ENCODE measurements at regions not wholly inside any gene's neighbourhood (a gene's known extent, or its start where the extent isn't known, plus 50 kb on each side); places are given as distances from the start of the nearest gene placed in this dataset.

DNA sequence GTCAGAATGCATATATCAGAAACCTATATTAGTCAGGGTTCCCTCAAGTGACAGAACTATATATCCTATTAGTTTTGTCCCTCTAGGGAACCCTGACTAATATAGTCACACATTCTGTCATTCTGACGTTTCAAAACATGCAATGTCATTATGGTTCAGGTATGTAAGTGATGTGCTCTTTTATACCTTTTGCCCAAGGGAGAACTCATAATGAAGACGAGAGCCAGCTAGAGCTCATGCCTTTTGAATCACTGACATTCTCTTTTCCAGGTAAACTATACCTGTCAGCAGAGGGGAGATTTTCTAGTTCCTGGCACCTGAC lies 576.7 kb downstream of the LRRC70 start:
- Histone ChIP-seq H3K27me3 (ENCODE audit: control insufficient read depth in 5 of 5, insufficient read depth in 4 of 5, low read length in 5 of 5) (no peaks in the 10 kb centered on the region), H3K9me3 (ENCODE audit: control insufficient read depth in 5 of 5, low read length in 5 of 5) (no peaks in the 10 kb centered on the region), H3K9ac (ENCODE audit: low read length in 5 of 5) (no peak overlapping the region), H3K4me3 (ENCODE audit: low read depth in 1 of 5, low read length in 5 of 5) (no peak overlapping the region), H3K4me1 (ENCODE audit: control insufficient read depth in 5 of 5, insufficient read depth in 5 of 5, low read length in 5 of 5) (no peaks in the 10 kb centered on the region), H3K36me3 (ENCODE audit: control insufficient read depth in 5 of 5, insufficient read depth in 5 of 5, low read length in 5 of 5) (no peaks in the 10 kb centered on the region), H3K27ac (ENCODE audit: low read depth, low read length) (no peak overlapping the region)

DNA sequence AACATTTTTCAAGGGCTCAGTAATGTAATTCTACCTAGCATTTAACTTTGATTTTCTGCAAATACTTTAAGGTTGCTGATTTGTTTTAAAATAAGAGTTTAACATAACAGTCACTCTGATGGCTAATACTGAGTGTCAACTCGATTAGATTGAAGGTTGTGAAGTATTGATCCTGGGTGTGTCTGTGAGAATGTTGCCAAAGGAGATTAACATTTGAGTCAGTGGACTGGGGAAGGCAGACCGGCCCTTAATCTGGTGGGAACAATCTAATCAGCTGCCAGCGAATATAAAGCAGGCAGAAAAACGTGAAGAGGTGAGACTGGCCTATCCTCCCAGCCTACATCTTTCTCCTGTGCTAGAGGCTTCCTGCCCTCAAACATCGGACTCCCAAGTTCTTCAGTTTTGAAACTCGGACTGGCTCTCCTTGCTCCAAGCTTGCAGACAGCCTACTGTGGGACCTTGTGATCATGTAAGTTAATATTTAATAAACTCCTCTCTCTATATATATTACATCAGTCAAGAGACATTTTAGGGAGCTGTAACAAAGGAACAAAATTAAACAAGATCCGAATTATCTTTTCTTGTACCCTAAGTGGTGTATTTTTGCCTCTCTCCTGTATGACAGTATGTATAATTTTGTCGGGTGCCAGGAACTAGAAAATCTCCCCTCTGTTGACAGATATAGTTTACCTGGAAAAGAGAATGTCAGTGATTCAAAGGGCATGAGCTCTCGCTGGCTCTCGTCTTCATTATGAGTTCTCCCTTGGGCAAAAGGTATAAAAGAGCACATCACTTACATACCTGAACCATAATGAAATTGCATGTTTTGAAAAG lies 576.1 kb downstream of the LRRC70 start:
- Histone ChIP-seq H3K4me3 (ENCODE audit: low read depth in 1 of 5, low read length in 5 of 5) (no peak overlapping the region), H3K36me3 (ENCODE audit: control insufficient read depth in 5 of 5, insufficient read depth in 5 of 5, low read length in 5 of 5) (no peaks in the 10 kb centered on the region), H3K9me3 (ENCODE audit: control insufficient read depth in 5 of 5, low read length in 5 of 5) (no peaks in the 10 kb centered on the region), H3K4me1 (ENCODE audit: control insufficient read depth in 5 of 5, insufficient read depth in 5 of 5, low read length in 5 of 5) (no peaks in the 10 kb centered on the region), H3K9ac (ENCODE audit: low read length in 5 of 5) (no peak overlapping the region), H3K27ac (ENCODE audit: low read depth, low read length) (no peak overlapping the region), H3K27me3 (ENCODE audit: control insufficient read depth in 5 of 5, insufficient read depth in 4 of 5, low read length in 5 of 5) (no peaks in the 10 kb centered on the region)

DNA sequence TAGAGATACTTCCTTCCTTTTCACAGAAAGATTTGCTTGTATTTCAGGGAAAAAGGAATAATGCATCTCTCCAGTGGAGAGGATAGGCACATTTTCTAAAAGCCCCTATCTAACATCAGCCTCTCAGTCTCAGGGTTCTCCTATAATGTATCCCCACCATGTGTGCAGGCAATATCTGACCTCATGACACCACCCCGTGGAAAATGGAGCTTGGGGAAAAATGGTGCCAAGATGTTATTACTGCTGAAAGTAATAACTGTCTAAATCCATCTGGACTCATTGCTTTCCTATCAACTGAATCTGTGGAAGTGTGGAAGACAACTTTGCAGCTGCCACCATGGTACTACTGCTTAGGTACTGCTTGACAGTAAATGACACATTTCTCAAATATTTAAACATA lies 574.3 kb downstream of the LRRC70 start:
- Histone ChIP-seq H3K9ac (ENCODE audit: low read length in 5 of 5) (no peak overlapping the region), H3K27ac (ENCODE audit: low read depth, low read length) (no peak overlapping the region), H3K4me1 (ENCODE audit: control insufficient read depth in 5 of 5, insufficient read depth in 5 of 5, low read length in 5 of 5) (no peaks in the 10 kb centered on the region), H3K9me3 (ENCODE audit: control insufficient read depth in 5 of 5, low read length in 5 of 5) (no peaks in the 10 kb centered on the region), H3K4me3 (ENCODE audit: low read depth in 1 of 5, low read length in 5 of 5) (no peak overlapping the region), H3K27me3 (ENCODE audit: control insufficient read depth in 5 of 5, insufficient read depth in 4 of 5, low read length in 5 of 5) (no peaks in the 10 kb centered on the region), H3K36me3 (ENCODE audit: control insufficient read depth in 5 of 5, insufficient read depth in 5 of 5, low read length in 5 of 5) (no peaks in the 10 kb centered on the region)

DNA sequence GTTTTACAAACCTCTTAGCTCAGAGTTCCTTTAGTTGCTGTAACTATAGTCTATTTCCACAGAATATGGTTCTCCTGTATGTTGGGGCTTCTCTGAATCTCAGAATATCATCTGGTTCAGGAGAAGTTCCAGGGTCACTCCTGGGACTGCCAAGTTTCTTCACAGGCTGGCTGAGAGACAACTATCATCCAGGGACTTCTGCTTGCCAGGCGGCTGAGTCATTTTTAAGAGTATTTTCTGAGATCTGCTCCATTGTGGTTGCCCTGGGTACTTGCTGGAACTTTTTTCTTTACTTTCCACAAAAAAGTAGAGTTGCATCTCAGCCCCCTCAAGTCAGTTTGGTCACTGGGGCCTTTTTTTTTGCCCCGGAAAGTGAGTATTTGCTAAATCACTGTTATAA lies 566.5 kb downstream of the LRRC70 start:
- H3K9me3 ChIP-seq (ENCODE audit: control insufficient read depth in 5 of 5, low read length in 5 of 5), result no peaks in the 10 kb centered on the region
- H3K36me3 ChIP-seq (ENCODE audit: control insufficient read depth in 5 of 5, insufficient read depth in 5 of 5, low read length in 5 of 5), result no peaks in the 10 kb centered on the region
- no peak overlapping the region for H3K27ac ChIP-seq (ENCODE audit: low read depth, low read length)
- no peak overlapping the region for H3K9ac ChIP-seq (ENCODE audit: low read length in 5 of 5)
- no peak overlapping the region for H3K4me3 ChIP-seq (ENCODE audit: low read depth in 1 of 5, low read length in 5 of 5)
- H3K27me3 ChIP-seq (ENCODE audit: control insufficient read depth in 5 of 5, insufficient read depth in 4 of 5, low read length in 5 of 5), result no peaks in the 10 kb centered on the region
- H3K4me1 ChIP-seq (ENCODE audit: control insufficient read depth in 5 of 5, insufficient read depth in 5 of 5, low read length in 5 of 5), result peaks cover 0 to 11% (median 3%) of the 10 kb centered on the region in 5 donors

DNA sequence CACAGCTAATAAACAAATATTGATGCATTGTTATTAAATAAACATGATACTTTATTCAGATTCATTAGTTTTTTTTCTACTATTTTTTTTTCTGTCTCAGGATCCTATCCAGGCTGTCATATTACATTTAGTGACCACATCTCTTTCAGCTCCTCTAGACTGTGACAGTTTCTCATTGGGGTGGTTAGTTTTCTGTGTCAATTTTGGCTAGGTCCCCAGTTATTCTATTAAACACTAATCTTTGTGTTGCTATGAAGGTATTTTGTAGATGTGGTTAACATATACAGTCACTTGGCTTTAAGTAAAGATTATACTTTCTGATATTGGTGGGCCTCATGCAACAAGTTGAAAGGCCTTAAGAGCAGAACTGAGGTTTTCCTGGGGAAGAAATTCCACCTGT lies 563.0 kb downstream of the LRRC70 start:
- H3K9me3 ChIP-seq (ENCODE audit: control insufficient read depth in 5 of 5, low read length in 5 of 5), result no peaks in the 10 kb centered on the region
- H3K4me3 ChIP-seq (ENCODE audit: low read depth in 1 of 5, low read length in 5 of 5), result no peak overlapping the region
- no peak overlapping the region for H3K27ac ChIP-seq (ENCODE audit: low read depth, low read length)
- no peaks in the 10 kb centered on the region for H3K27me3 ChIP-seq (ENCODE audit: control insufficient read depth in 5 of 5, insufficient read depth in 4 of 5, low read length in 5 of 5)
- no peak overlapping the region for H3K9ac ChIP-seq (ENCODE audit: low read length in 5 of 5)
- peaks cover 0 to 11% (median 3%) of the 10 kb centered on the region in 5 donors for H3K4me1 ChIP-seq (ENCODE audit: control insufficient read depth in 5 of 5, insufficient read depth in 5 of 5, low read length in 5 of 5)
- H3K36me3 ChIP-seq (ENCODE audit: control insufficient read depth in 5 of 5, insufficient read depth in 5 of 5, low read length in 5 of 5), result no peaks in the 10 kb centered on the region

DNA sequence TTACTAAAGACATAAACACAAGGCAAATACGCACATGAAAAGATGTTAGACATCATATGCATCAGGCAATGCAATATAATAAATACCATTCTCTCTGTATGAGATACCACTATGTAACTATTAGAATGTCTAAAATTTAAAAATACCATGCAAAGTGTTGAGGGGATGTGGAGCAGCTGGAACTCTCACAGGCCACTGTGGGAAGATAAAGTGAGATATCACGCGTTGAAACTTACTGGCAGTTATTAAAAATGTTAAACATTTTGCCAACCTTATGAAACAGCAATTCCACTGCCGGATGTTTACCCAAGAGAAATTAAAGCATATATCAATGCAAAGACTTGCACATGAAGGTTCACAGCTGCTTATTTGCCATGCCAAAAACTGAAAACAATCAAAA lies 556.7 kb downstream of the LRRC70 start:
- Histone ChIP-seq H3K36me3 (ENCODE audit: control insufficient read depth in 5 of 5, insufficient read depth in 5 of 5, low read length in 5 of 5) (no peaks in the 10 kb centered on the region), H3K9me3 (ENCODE audit: control insufficient read depth in 5 of 5, low read length in 5 of 5) (no peaks in the 10 kb centered on the region), H3K27me3 (ENCODE audit: control insufficient read depth in 5 of 5, insufficient read depth in 4 of 5, low read length in 5 of 5) (no peaks in the 10 kb centered on the region), H3K4me1 (ENCODE audit: control insufficient read depth in 5 of 5, insufficient read depth in 5 of 5, low read length in 5 of 5) (no peaks in the 10 kb centered on the region), H3K27ac (ENCODE audit: low read depth, low read length) (no peak overlapping the region), H3K9ac (ENCODE audit: low read length in 5 of 5) (no peak overlapping the region), H3K4me3 (ENCODE audit: low read depth in 1 of 5, low read length in 5 of 5) (no peak overlapping the region)

DNA sequence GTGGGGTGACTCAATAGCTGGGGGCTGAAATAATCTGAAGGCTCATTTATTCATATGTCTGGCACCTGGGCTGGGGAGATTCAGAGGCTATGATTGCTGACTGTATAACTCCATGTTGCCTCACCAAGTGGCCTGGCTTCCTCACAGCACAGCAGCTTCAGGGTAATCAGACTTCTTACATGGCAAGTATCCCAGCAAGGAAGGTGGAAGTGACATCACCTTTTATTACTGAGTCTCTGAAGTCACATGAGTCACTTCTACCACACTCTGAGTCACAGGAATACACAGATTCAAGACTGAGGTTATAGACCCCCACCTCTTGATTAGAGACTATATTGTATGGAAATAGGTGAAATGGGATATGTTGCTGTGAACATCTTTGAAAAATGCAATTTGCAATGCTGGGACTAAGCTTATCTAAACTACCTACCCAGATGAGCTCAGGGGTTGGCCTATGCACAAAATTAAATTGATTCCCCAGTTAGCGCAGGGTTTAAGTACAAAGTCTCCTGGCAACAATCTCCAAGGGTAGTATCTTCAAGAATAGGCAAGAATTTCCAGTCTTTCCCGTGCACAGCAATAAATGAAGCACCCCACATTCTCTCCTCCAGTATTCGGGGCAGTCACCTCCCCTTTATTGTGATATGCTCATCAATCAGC lies 553.1 kb downstream of the LRRC70 start:
- no peaks in the 10 kb centered on the region for H3K36me3 ChIP-seq (ENCODE audit: control insufficient read depth in 5 of 5, insufficient read depth in 5 of 5, low read length in 5 of 5)
- H3K9ac ChIP-seq (ENCODE audit: low read length in 5 of 5), result no peak overlapping the region
- peaks cover 0 to 10% (median 0%) of the 10 kb centered on the region in 5 donors for H3K4me1 ChIP-seq (ENCODE audit: control insufficient read depth in 5 of 5, insufficient read depth in 5 of 5, low read length in 5 of 5)

DNA sequence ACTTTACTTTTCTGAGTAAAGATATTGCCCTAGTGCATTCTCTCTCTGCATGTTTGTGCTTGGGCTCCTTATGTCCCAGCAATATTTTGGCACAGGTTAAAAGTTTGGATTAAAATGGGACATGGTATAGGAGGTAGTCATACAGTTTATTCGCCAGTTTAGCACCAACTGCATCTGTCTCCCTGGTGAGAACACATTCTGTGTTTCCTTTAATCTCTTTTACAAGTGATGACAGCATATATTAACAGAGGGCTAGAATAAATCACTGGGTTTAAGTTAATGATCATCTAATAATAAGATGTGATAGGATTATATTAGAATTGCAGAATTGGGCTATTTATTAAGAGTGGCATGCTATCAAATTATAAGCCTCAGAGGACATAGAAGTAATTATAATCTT lies 550.1 kb downstream of the LRRC70 start:
- Histone ChIP-seq H3K9me3 (ENCODE audit: control insufficient read depth in 5 of 5, low read length in 5 of 5) (no peaks in the 10 kb centered on the region), H3K27ac (ENCODE audit: low read depth, low read length) (no peak overlapping the region)

More for the DNA sequence above, 553.1 kb downstream of the LRRC70 start:
- H3K27ac ChIP-seq (ENCODE audit: low read depth, low read length), result no peak overlapping the region
- H3K4me3 ChIP-seq (ENCODE audit: low read depth in 1 of 5, low read length in 5 of 5), result no peak overlapping the region
- H3K27me3 ChIP-seq (ENCODE audit: control insufficient read depth in 5 of 5, insufficient read depth in 4 of 5, low read length in 5 of 5), result no peaks in the 10 kb centered on the region
- H3K9me3 ChIP-seq (ENCODE audit: control insufficient read depth in 5 of 5, low read length in 5 of 5), result no peaks in the 10 kb centered on the region

DNA sequence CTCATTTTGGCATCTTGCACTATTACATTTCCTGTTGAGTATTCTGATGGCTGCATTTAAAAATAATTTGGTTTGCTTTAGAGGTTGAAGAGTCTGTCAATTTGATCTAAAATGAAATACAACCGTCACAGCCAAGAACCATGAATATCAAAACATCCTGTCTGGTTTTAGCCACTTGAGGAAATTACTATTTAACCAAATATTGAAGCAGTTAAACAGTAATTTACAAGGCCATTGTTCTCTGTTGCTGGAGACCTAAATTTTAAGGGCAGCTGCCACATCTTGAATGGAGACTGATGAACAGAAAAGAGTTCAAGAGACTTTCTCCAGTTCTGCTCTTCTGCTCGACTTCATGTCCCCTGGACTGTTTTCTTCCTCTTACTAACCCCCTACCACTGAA lies 549.4 kb downstream of the LRRC70 start:
- H3K9ac ChIP-seq (ENCODE audit: low read length in 5 of 5), result no peak overlapping the region
- H3K36me3 ChIP-seq (ENCODE audit: control insufficient read depth in 5 of 5, insufficient read depth in 5 of 5, low read length in 5 of 5), result no peaks in the 10 kb centered on the region
- H3K27ac ChIP-seq (ENCODE audit: low read depth, low read length), result no peak overlapping the region
- no peaks in the 10 kb centered on the region for H3K27me3 ChIP-seq (ENCODE audit: control insufficient read depth in 5 of 5, insufficient read depth in 4 of 5, low read length in 5 of 5)
- H3K4me3 ChIP-seq (ENCODE audit: low read depth in 1 of 5, low read length in 5 of 5), result no peak overlapping the region
- no peaks in the 10 kb centered on the region for H3K9me3 ChIP-seq (ENCODE audit: control insufficient read depth in 5 of 5, low read length in 5 of 5)
- peaks cover 0 to 10% (median 0%) of the 10 kb centered on the region in 5 donors for H3K4me1 ChIP-seq (ENCODE audit: control insufficient read depth in 5 of 5, insufficient read depth in 5 of 5, low read length in 5 of 5)

More for the DNA sequence above, 550.1 kb downstream of the LRRC70 start:
- Histone ChIP-seq H3K4me1 (ENCODE audit: control insufficient read depth in 5 of 5, insufficient read depth in 5 of 5, low read length in 5 of 5) (peaks cover 0 to 10% (median 0%) of the 10 kb centered on the region in 5 donors), H3K9ac (ENCODE audit: low read length in 5 of 5) (no peak overlapping the region), H3K36me3 (ENCODE audit: control insufficient read depth in 5 of 5, insufficient read depth in 5 of 5, low read length in 5 of 5) (no peaks in the 10 kb centered on the region), H3K27me3 (ENCODE audit: control insufficient read depth in 5 of 5, insufficient read depth in 4 of 5, low read length in 5 of 5) (no peaks in the 10 kb centered on the region), H3K4me3 (ENCODE audit: low read depth in 1 of 5, low read length in 5 of 5) (no peak overlapping the region)

DNA sequence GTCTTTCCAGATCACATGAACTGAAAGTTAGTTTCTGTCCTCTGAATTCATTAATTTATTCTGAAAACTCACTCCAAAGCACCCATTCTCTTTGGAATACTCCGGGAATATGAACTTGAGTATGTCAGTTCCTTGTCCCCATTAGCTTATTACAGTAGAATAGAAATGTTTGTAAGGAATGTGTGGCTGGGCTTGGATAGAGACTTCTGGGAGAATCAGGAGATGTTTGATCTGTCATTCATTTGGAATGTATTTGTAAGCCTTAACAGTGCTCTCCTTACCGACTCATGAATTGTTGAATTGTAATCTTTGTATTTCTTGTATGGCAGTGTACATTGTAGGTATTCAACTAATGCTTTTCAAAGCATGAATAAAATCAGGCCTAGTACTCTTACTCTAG lies 548.4 kb downstream of the LRRC70 start:
- no peak overlapping the region for H3K9ac ChIP-seq (ENCODE audit: low read length in 5 of 5)
- H3K27ac ChIP-seq (ENCODE audit: low read depth, low read length), result no peak overlapping the region
- H3K36me3 ChIP-seq (ENCODE audit: control insufficient read depth in 5 of 5, insufficient read depth in 5 of 5, low read length in 5 of 5), result no peaks in the 10 kb centered on the region
- no peak overlapping the region for H3K4me3 ChIP-seq (ENCODE audit: low read depth in 1 of 5, low read length in 5 of 5)
- H3K4me1 ChIP-seq (ENCODE audit: control insufficient read depth in 5 of 5, insufficient read depth in 5 of 5, low read length in 5 of 5), result peaks cover 0 to 10% (median 0%) of the 10 kb centered on the region in 5 donors
- H3K9me3 ChIP-seq (ENCODE audit: control insufficient read depth in 5 of 5, low read length in 5 of 5), result no peaks in the 10 kb centered on the region
- H3K27me3 ChIP-seq (ENCODE audit: control insufficient read depth in 5 of 5, insufficient read depth in 4 of 5, low read length in 5 of 5), result no peaks in the 10 kb centered on the region
